ENCODE measurements at regions not wholly inside any gene's neighbourhood (a gene's known extent, or its start where the extent isn't known, plus 50 kb on each side); places are given as distances from the start of the nearest gene placed in this dataset.
A peak's percentile ranks its signal among the peaks of the same experiment; 100 is the strongest.
"Not testable (repeated sequence)": the region's sequence is repeated elsewhere in the genome, so short reads cannot be mapped to it uniquely, and the experiment has no call there.

GRCh38 chr2:40666398-40666797 lies 214.5 kb upstream of the SLC8A1 start:
- DNase-seq = no peak
- Histone ChIP-seq H3K27ac (replicated peaks) (no peak overlapping the region), H3K36me3 (no peaks in the 10 kb centered on the region), H3K27me3 (ENCODE audit: low read depth) (no peaks in the 10 kb centered on the region), H3K4me3 (no peak overlapping the region), H3K4me1 (no peaks in the 10 kb centered on the region), H3K9me3 (replicated peaks) (no peaks in the 10 kb centered on the region)
- TF ChIP-seq, protein P1, sequence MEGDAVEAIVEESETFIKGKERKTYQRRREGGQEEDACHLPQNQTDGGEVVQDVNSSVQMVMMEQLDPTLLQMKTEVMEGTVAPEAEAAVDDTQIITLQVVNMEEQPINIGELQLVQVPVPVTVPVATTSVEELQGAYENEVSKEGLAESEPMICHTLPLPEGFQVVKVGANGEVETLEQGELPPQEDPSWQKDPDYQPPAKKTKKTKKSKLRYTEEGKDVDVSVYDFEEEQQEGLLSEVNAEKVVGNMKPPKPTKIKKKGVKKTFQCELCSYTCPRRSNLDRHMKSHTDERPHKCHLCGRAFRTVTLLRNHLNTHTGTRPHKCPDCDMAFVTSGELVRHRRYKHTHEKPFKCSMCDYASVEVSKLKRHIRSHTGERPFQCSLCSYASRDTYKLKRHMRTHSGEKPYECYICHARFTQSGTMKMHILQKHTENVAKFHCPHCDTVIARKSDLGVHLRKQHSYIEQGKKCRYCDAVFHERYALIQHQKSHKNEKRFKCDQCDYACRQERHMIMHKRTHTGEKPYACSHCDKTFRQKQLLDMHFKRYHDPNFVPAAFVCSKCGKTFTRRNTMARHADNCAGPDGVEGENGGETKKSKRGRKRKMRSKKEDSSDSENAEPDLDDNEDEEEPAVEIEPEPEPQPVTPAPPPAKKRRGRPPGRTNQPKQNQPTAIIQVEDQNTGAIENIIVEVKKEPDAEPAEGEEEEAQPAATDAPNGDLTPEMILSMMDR (IDR thresholded peaks at IDR 0.05; ENCODE audit: borderline replicate concordance) = no peak
- intact Hi-C loops (cut with micrococcal nuclease) = no loop called here

DNA sequence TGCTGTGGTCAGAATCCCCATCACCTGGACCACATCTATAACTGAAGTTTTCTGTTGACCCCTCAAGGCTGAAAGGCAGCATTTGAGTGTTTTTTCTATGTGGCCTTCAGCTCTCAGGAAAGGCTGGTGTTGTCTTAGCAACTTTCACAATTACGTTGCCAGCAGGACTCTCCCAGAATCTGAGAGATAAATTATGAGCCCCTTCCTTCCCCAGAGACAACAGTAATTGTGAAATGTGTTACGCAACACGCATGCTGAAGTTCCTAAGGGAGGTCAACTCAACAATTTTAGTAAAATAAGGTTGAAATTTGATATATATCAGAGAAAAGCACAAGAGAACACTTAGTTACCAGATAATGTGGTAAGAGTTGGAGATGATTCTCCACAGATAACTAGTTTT lies 216.5 kb upstream of the SLC8A1 start:
- peaks cover 13% of the 10 kb centered on the region for H3K9me3 ChIP-seq (replicated peaks)
- no peak overlapping the region for H3K4me3 ChIP-seq
- no peaks in the 10 kb centered on the region for H3K27me3 ChIP-seq (ENCODE audit: low read depth)
- TF ChIP-seq, protein P1 (IDR thresholded peaks at IDR 0.05; ENCODE audit: borderline replicate concordance) = no peak
- DNase-seq = no peak
- H3K27ac ChIP-seq (replicated peaks) = no peak overlapping the region
- H3K4me1 ChIP-seq = no peaks in the 10 kb centered on the region
- intact Hi-C loops (cut with micrococcal nuclease) = no loop called here
- H3K36me3 ChIP-seq = no peaks in the 10 kb centered on the region

- H3K4me1 ChIP-seq; DNase-seq; intact Hi-C loops (cut with micrococcal nuclease); H3K27me3 ChIP-seq (ENCODE audit: low read depth); H3K27ac ChIP-seq (replicated peaks); H3K4me3 ChIP-seq; H3K36me3 ChIP-seq: not testable (repeated sequence)
- peaks cover 28% of the 10 kb centered on the region for H3K9me3 ChIP-seq (replicated peaks)
These were observed 224.4 kb upstream of the SLC8A1 start for GRCh38 chr2:40676134-40676790.

- intact Hi-C loops (cut with micrococcal nuclease) = no loop called here
- no peak overlapping the region for H3K27ac ChIP-seq (replicated peaks)
- H3K27me3 ChIP-seq (ENCODE audit: low read depth) = no peaks in the 10 kb centered on the region
- H3K9me3 ChIP-seq (replicated peaks) = peaks cover 15% of the 10 kb centered on the region
- no peak for DNase-seq
- TF ChIP-seq, protein P1 (IDR thresholded peaks at IDR 0.05; ENCODE audit: borderline replicate concordance) = no peak
- H3K4me3 ChIP-seq = peak overlapping the region; percentile 34
- no peaks in the 10 kb centered on the region for H3K4me1 ChIP-seq
- no peaks in the 10 kb centered on the region for H3K36me3 ChIP-seq
These were observed 228.7 kb upstream of the SLC8A1 start for GRCh38 chr2:40680547-40680946.

DNA sequence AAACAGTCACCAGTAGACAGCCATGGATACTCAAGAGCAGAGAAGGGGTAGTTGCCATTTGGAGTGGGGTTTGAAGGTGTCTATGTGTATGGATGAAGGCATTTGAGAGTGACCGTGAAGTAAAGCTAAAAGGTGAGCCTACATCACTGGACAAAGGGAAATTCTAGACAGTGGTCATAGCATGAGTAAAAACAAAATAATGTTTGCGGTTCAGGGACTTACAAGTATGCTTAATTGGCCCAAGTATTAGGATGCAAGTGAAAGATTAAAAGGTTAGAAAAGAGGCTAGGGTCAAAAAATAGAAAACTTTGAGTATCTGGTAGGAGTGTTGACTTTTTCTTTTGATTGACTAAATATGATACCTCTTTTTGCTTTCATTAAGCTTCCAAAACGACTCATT lies 238.1 kb upstream of the SLC8A1 start:
- no peaks in the 10 kb centered on the region for H3K4me1 ChIP-seq
- no peak for DNase-seq
- peaks cover 5% of the 10 kb centered on the region for H3K9me3 ChIP-seq (replicated peaks)
- no peak overlapping the region for H3K27ac ChIP-seq (replicated peaks)
- intact Hi-C loops (cut with micrococcal nuclease) = no loop called here
- TF ChIP-seq, protein P1 (IDR thresholded peaks at IDR 0.05; ENCODE audit: borderline replicate concordance) = no peak
- no peak overlapping the region for H3K4me3 ChIP-seq
- H3K36me3 ChIP-seq = no peaks in the 10 kb centered on the region
- H3K27me3 ChIP-seq (ENCODE audit: low read depth) = no peaks in the 10 kb centered on the region

GRCh38 chr2:40690525-40690924 lies 238.6 kb upstream of the SLC8A1 start:
- TF ChIP-seq, protein P1 (IDR thresholded peaks at IDR 0.05; ENCODE audit: borderline replicate concordance) = no peak
- H3K27ac ChIP-seq (replicated peaks) = no peak overlapping the region
- peaks cover 5% of the 10 kb centered on the region for H3K9me3 ChIP-seq (replicated peaks)

More at GRCh38 chr2:40690525-40690924, 238.6 kb upstream of the SLC8A1 start:
- H3K36me3 ChIP-seq = no peaks in the 10 kb centered on the region
- no peaks in the 10 kb centered on the region for H3K4me1 ChIP-seq
- DNase-seq = no peak
- intact Hi-C loops (cut with micrococcal nuclease) = no loop called here
- no peaks in the 10 kb centered on the region for H3K27me3 ChIP-seq (ENCODE audit: low read depth)
- H3K4me3 ChIP-seq = no peak overlapping the region

Measured in left ventricle myocardium inferior (tissue), 1 donor.